Kidney (tissue), 13 donors: ENCODE measurements at regions not wholly inside any gene's neighbourhood (a gene's known extent, or its start where the extent isn't known, plus 50 kb on each side); places are given as distances from the start of the nearest gene placed in this dataset.
A peak's percentile ranks its signal among the peaks of the same experiment; 100 is the strongest.

Experiments
- DNase-seq, 5 donors: peaks; one replicate each; pipeline ENCODE4 v3.0.0-alpha.2; 2013 to 2020
- FAIRE-seq: peaks from 2 replicates; lab custom pipeline; 2012; peaks lifted over from hg19 to GRCh38; lab: Jason Lieb, UNC
- H3K27ac ChIP-seq, 2 donors: one replicate each; pipeline ENCODE4 v1.7.0; 2013; ENCODE audit warnings: low read depth in 2 of 2, low read length in 2 of 2, inconsistent platforms in 1 of 2
- H3K27me3 ChIP-seq: one replicate; pipeline ENCODE4 v1.7.1; 2013; ENCODE audit warnings: low read length, inconsistent platforms; ENCODE audit not compliant: control insufficient read depth, insufficient read depth
- H3K36me3 ChIP-seq, 3 donors: one replicate each; pipeline versions ENCODE4 v1.7.0 to v1.7.1; 2013; ENCODE audit warnings: low read length in 3 of 3, control low read depth in 1 of 3, inconsistent platforms in 1 of 3; ENCODE audit not compliant: insufficient read depth in 3 of 3, control insufficient read depth in 2 of 3
- H3K4me1 ChIP-seq, 3 donors: one replicate each; pipeline versions ENCODE4 v1.7.0 to v1.7.1; 2013; ENCODE audit warnings: low read length in 3 of 3, inconsistent platforms in 1 of 3, low read depth in 1 of 3; ENCODE audit not compliant: control insufficient read depth in 2 of 3, insufficient read depth in 2 of 3
- H3K4me3 ChIP-seq, 3 donors: one replicate each; pipeline versions ENCODE4 v1.7.0 to v1.8.1; 2013; ENCODE audit warnings: low read length in 3 of 3, control low read depth in 1 of 3, inconsistent platforms in 1 of 3
- H3K9ac ChIP-seq, 3 donors: one replicate each; pipeline versions ENCODE4 v1.7.0 to v1.7.1; 2013; ENCODE audit warnings: low read length in 3 of 3, control low read depth in 1 of 3, inconsistent platforms in 1 of 3
- H3K9me3 ChIP-seq, 3 donors: one replicate each; pipeline versions ENCODE4 v1.7.0 to v1.7.1; 2013; ENCODE audit warnings: low read length in 3 of 3, control low read depth in 1 of 3, inconsistent platforms in 1 of 3; ENCODE audit not compliant: control insufficient read depth in 2 of 3, insufficient read depth in 1 of 3
- CTCF ChIP-seq: IDR thresholded peaks from 3 replicates; pipeline ENCODE4 v1.5.1; 2012; ENCODE audit warnings: mild to moderate bottlenecking, moderate library complexity, borderline replicate concordance; ENCODE audit not compliant: insufficient read depth; ENCODE audit errors: extremely low read depth
- intact Hi-C: fragments of 100-400 bp; cut with DNase I; formaldehyde crosslinking; loops from one replicate; pipeline ENCODE4 v1.11.1; 2022
- donor health status: control.
- donor health status: control.
- donor health status: control.
- donor health status: control.
- donor health status: control.
- donor health status: DM: yes; HTN: yes; CAD: no.
- donor health status: Normal renal cell carcinoma (clear cell type).

- Histone ChIP-seq H3K27me3 (no peaks in the 10 kb centered on the region), H3K4me1 (peaks cover 0 to 7% (median 4%) of the 10 kb centered on the region in 3 donors), H3K4me3 (no peak overlapping the region), H3K36me3 (no peaks in the 10 kb centered on the region), H3K27ac (no peak overlapping the region), H3K9ac (no peak overlapping the region), H3K9me3 (no peaks in the 10 kb centered on the region)
- DNase-seq (no peak), FAIRE-seq (no peak)
- no peak for TF ChIP-seq CTCF
- intact Hi-C loops = loop anchor here (10.0 kb wide), 1 partner anchor 492 kb away; no protein-coding TSS in a partner anchor
Measured at GRCh38 chr1:239896569-239896968, 195.1 kb upstream of the FMN2 start.

- no peak for FAIRE-seq
Measured at GRCh38 chr1:239896980-239897379, 194.7 kb upstream of the FMN2 start.

GRCh38 chr1:239897458-239897857 is 194.2 kb upstream of the FMN2 start:
- peak overlapping the region in 2 of 3 donors; percentile 35 to 46 for H3K4me3 ChIP-seq
- H3K4me1 ChIP-seq = peaks cover 0 to 7% (median 4%) of the 10 kb centered on the region in 3 donors
- FAIRE-seq (peak; percentile 82), DNase-seq (peak in 2 of 5 donors; percentile 43 to 49)
- no peaks in the 10 kb centered on the region for H3K27me3 ChIP-seq
- TF ChIP-seq CTCF = no peak
- H3K9me3 ChIP-seq = no peaks in the 10 kb centered on the region
- no peak overlapping the region for H3K27ac ChIP-seq
- no peaks in the 10 kb centered on the region for H3K36me3 ChIP-seq
- no peak overlapping the region for H3K9ac ChIP-seq
- intact Hi-C loops = loop anchor here (10.0 kb wide), 1 partner anchor 493 kb away; no protein-coding TSS in a partner anchor

More at GRCh38 chr1:239896980-239897379, 194.7 kb upstream of the FMN2 start:
- H3K27ac ChIP-seq = no peak overlapping the region
- H3K27me3 ChIP-seq = no peaks in the 10 kb centered on the region
- H3K9ac ChIP-seq = no peak overlapping the region
- intact Hi-C loops = loop anchor here (10.0 kb wide), 1 partner anchor 492 kb away; no protein-coding TSS in a partner anchor
- peaks cover 0 to 7% (median 4%) of the 10 kb centered on the region in 3 donors for H3K4me1 ChIP-seq
- H3K36me3 ChIP-seq = no peaks in the 10 kb centered on the region
- TF ChIP-seq CTCF = no peak
- no peak overlapping the region for H3K4me3 ChIP-seq
- DNase-seq = no peak
- no peaks in the 10 kb centered on the region for H3K9me3 ChIP-seq
